ENCODE measurements at regions not wholly inside any gene's neighbourhood (a gene's known extent, or its start where the extent isn't known, plus 50 kb on each side); places are given as distances from the start of the nearest gene placed in this dataset.
A peak's percentile ranks its signal among the peaks of the same experiment; 100 is the strongest.

DNA sequence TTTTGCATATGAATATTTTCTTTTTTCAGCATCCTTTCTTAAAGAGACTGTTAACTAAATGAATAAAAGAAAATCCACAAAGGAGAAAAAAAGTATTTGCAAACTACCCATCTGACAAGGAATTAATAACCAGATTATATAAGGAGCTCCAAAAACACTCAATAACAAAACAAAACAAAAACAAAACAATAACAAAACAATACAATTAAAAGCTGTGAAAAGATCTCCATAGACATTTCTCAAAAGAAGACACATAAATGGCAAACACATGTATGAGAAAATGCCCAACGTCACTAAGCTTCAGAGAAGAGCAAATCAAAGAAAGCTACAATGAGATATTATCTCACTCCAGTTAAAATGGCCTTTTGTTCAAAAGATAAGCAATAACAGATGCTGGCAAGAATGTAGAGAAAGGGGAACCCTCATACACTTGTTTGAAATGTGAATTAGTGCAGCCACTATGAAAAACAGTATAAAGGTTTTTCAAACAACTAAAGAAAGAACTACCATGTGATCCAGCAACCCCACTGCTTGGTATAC is 1310.0 kb upstream of the EYS start:
- DNase-seq (ENCODE audit: low spot score) = peak; percentile 36
- no TSS peak for BruUV-seq (replicated peaks)
- Histone ChIP-seq H3K27ac (ENCODE audit: low read depth, low read length, poor library complexity, severe bottlenecking) (no peak overlapping the region), H3K4me1 (ENCODE audit: insufficient read depth, low read length, poor library complexity, severe bottlenecking) (no peaks in the 10 kb centered on the region), H3K27me3 (replicated peaks; ENCODE audit: insufficient read depth, low read depth, low read length, poor library complexity) (no peaks in the 10 kb centered on the region), H3K36me3 (ENCODE audit: insufficient read depth, low read length, poor library complexity, severe bottlenecking) (no peaks in the 10 kb centered on the region), H3K4me3 (ENCODE audit: low read depth, low read length, poor library complexity, severe bottlenecking) (no peak overlapping the region), H3K9me3 (ENCODE audit: low read depth, low read length, poor library complexity, severe bottlenecking) (no peaks in the 10 kb centered on the region)
- intact Hi-C loops (cut with micrococcal nuclease; ENCODE audit: unreplicated experiment) = no loop called here
- TF ChIP-seq, protein P1, sequence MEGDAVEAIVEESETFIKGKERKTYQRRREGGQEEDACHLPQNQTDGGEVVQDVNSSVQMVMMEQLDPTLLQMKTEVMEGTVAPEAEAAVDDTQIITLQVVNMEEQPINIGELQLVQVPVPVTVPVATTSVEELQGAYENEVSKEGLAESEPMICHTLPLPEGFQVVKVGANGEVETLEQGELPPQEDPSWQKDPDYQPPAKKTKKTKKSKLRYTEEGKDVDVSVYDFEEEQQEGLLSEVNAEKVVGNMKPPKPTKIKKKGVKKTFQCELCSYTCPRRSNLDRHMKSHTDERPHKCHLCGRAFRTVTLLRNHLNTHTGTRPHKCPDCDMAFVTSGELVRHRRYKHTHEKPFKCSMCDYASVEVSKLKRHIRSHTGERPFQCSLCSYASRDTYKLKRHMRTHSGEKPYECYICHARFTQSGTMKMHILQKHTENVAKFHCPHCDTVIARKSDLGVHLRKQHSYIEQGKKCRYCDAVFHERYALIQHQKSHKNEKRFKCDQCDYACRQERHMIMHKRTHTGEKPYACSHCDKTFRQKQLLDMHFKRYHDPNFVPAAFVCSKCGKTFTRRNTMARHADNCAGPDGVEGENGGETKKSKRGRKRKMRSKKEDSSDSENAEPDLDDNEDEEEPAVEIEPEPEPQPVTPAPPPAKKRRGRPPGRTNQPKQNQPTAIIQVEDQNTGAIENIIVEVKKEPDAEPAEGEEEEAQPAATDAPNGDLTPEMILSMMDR (conservative IDR thresholded peaks at IDR 0.05; ENCODE audit: low read depth, low read length) = no peak
- no peak for TF ChIP-seq EZH2 (IDR thresholded peaks at IDR 0.05; ENCODE audit: borderline replicate concordance, low read depth, low read length, poor library complexity, severe bottlenecking)
- ChIA-PET POLR2A (ENCODE audit: low non-redundant PET) (no interaction called here), CTCF (no interaction called here)

DNA sequence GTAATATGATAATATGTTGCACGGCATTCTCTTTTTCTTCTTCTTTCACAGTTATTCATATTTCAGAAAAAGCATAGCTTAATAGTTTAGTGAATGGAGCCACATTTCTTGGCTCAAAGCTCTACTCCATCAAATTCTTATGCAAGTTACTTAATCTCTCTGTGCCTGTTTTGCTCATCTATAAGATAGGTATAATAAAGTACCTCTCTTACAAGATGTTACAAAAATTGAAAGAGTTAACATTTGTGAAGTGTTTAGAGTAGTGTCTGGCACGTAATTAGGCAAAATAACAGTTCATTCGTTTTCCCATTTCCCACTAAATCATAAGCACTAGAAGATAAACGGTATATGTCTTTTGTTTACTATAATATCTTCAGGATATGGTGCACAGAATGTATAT is 1304.4 kb upstream of the EYS start:
- no TSS peak for BruUV-seq (replicated peaks)
- intact Hi-C loops (cut with micrococcal nuclease; ENCODE audit: unreplicated experiment) = no loop called here
- POLR2A ChIA-PET (ENCODE audit: low non-redundant PET) = no interaction called here
- no peak overlapping the region for H3K4me3 ChIP-seq (ENCODE audit: low read depth, low read length, poor library complexity, severe bottlenecking)
- no peak for DNase-seq (ENCODE audit: low spot score)
- no peaks in the 10 kb centered on the region for H3K4me1 ChIP-seq (ENCODE audit: insufficient read depth, low read length, poor library complexity, severe bottlenecking)
- no peaks in the 10 kb centered on the region for H3K27me3 ChIP-seq (replicated peaks; ENCODE audit: insufficient read depth, low read depth, low read length, poor library complexity)
- CTCF ChIA-PET = no interaction called here
- no peak overlapping the region for H3K27ac ChIP-seq (ENCODE audit: low read depth, low read length, poor library complexity, severe bottlenecking)
- no peaks in the 10 kb centered on the region for H3K36me3 ChIP-seq (ENCODE audit: insufficient read depth, low read length, poor library complexity, severe bottlenecking)
- no peaks in the 10 kb centered on the region for H3K9me3 ChIP-seq (ENCODE audit: low read depth, low read length, poor library complexity, severe bottlenecking)
- TF ChIP-seq, protein P1 (conservative IDR thresholded peaks at IDR 0.05; ENCODE audit: low read depth, low read length) = no peak
- no peak for TF ChIP-seq EZH2 (IDR thresholded peaks at IDR 0.05; ENCODE audit: borderline replicate concordance, low read depth, low read length, poor library complexity, severe bottlenecking)

DNA sequence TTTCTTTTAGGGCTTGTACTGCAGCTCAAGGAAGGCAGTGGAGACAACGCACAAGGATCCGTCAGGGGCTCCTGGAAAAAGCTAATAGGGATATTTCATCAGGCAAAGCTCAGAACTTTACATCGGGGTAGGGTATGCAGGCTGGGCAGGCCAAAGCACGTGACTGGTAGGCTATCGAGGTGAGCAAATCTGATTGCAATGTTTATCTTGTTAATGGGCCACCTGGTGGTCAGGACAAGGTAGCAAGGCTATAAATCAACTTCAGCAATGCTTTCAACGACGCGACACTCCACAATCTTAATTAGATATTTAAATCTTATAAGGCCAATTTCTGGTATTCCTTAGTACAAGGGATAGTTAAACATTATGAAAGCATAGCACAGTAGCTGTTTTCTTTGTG is 1302.8 kb upstream of the EYS start:
- no TSS peak for BruUV-seq (replicated peaks)
- Histone ChIP-seq H3K4me1 (ENCODE audit: insufficient read depth, low read length, poor library complexity, severe bottlenecking) (no peaks in the 10 kb centered on the region), H3K36me3 (ENCODE audit: insufficient read depth, low read length, poor library complexity, severe bottlenecking) (no peaks in the 10 kb centered on the region), H3K9me3 (ENCODE audit: low read depth, low read length, poor library complexity, severe bottlenecking) (no peaks in the 10 kb centered on the region), H3K27ac (ENCODE audit: low read depth, low read length, poor library complexity, severe bottlenecking) (no peak overlapping the region), H3K4me3 (ENCODE audit: low read depth, low read length, poor library complexity, severe bottlenecking) (no peak overlapping the region), H3K27me3 (replicated peaks; ENCODE audit: insufficient read depth, low read depth, low read length, poor library complexity) (no peaks in the 10 kb centered on the region)
- CTCF ChIA-PET = no interaction called here
- no peak for TF ChIP-seq EZH2 (IDR thresholded peaks at IDR 0.05; ENCODE audit: borderline replicate concordance, low read depth, low read length, poor library complexity, severe bottlenecking)
- TF ChIP-seq, protein P1 (conservative IDR thresholded peaks at IDR 0.05; ENCODE audit: low read depth, low read length) = no peak; the same call in 1 of the 2 replicates
- intact Hi-C loops (cut with micrococcal nuclease; ENCODE audit: unreplicated experiment) = no loop called here
- DNase-seq (ENCODE audit: low spot score) = peak; percentile 5
- POLR2A ChIA-PET (ENCODE audit: low non-redundant PET) = no interaction called here

Data from A673 (cell line).